GM18858 (cell line): ENCODE measurements at regions not wholly inside any gene's neighbourhood (a gene's known extent, or its start where the extent isn't known, plus 50 kb on each side); places are given as distances from the start of the nearest gene placed in this dataset.

ENCODE experiments used
- ATAC-seq: cut with Tn5 transposase; IDR thresholded peaks from one replicate; pipeline ENCODE4 v1.9.1; 2021; ENCODE audit not compliant: unreplicated experiment

- no peak for ATAC-seq
Measured at GRCh38 chr10:2660276-2660675, 407.1 kb upstream of the PFKP start.

DNA sequence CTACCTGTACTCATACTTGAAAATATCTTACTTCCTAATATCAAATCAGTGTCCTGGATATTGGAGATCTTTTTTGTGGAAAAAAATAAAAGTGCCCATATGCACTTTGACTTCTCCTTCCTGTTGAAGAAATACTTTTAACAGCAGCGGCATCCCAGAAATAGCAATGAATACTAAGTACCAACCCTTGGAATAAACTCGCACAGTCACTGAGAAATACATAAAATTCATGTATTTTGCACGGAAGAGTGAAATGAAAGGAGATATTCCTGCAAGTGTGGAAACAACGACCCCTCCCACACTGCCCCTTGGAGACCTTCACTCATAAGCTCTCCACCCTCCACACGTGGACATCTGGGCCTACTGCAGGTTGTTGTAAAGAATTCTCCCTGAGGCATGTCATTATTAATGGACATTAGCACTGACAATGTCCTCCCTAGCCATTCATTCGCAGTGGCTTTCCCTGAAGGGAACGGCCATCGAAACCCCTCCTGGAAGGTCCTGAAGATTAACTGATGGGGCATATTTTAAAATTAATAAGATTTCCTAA lies 407.6 kb upstream of the PFKP start:
- ATAC-seq: no peak

- no peak for ATAC-seq
Measured at GRCh38 chr10:2658780-2659179, 408.6 kb upstream of the PFKP start.

DNA sequence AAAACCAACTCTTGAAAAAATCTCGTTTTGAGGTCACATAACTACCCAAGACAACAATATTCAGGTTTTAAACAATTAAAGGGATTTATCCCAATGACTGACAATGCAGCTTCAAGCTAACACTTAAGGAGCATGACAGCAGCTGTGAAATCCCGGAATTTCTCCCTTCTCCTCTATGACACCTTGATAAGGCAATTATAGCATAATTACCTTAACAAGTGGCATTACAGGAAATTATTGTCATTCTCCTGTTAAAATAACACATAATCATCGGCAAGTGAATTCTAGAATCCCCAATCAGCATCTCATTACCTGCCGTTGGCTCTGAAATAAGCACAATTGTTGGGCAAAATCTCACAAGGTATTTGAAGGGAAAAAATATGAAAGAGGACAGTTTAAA lies 417.0 kb upstream of the PFKP start:
- ATAC-seq: no peak

DNA sequence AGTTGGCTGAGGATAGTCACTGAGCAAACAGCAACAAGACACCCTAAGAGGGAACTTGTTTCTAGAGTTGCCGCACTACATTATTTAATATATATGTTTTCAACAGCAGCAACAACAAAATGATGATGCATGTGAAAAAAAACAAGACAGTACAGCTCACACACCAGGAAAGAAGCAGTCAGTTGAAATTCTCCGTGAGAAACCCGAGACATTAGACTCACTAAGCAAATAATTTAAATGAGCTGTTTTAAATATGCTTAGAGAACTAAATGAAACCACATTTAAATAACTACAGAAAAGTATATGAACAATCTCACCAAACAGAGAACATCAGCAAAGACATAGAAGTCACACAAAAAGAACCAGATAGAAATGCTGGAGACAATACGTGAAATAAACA lies 426.3 kb upstream of the PFKP start:
- ATAC-seq: no peak

- ATAC-seq: no peak
Measured at GRCh38 chr10:2633630-2634029, 433.7 kb upstream of the PFKP start.

GRCh38 chr10:2631557-2632205 lies 435.7 kb upstream of the PFKP start:
- no peak for ATAC-seq

DNA sequence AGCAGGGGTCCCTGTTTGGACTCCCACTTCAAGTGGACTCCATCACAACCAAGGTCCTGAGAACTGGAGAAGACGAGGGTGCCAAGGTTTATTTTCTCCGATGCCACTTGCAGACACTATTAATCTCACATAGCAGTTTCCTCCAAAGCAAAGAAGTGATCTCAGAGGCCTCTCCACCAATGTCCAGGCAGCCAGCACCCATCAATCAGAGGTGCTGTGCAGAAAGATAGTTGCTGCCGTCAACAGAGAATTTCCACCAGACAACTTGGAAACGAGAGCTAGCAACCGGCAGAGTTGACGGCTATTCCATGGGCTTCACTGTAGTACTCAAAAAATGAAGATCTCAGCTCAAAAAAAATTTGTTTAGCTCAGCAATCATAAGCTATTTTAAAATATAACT lies 438.6 kb upstream of the PFKP start:
- ATAC-seq: no peak

GRCh38 chr10:2627969-2628368 lies 439.4 kb upstream of the PFKP start:
- no peak for ATAC-seq

- no peak for ATAC-seq
Measured at GRCh38 chr10:2625094-2625493, 442.3 kb upstream of the PFKP start.

- no peak for ATAC-seq
Measured at GRCh38 chr10:2623675-2624274, 443.6 kb upstream of the PFKP start.

GRCh38 chr10:2620827-2621521 lies 446.4 kb upstream of the PFKP start:
- no peak for ATAC-seq

GRCh38 chr10:2619916-2620315 lies 447.4 kb upstream of the PFKP start:
- ATAC-seq: no peak

DNA sequence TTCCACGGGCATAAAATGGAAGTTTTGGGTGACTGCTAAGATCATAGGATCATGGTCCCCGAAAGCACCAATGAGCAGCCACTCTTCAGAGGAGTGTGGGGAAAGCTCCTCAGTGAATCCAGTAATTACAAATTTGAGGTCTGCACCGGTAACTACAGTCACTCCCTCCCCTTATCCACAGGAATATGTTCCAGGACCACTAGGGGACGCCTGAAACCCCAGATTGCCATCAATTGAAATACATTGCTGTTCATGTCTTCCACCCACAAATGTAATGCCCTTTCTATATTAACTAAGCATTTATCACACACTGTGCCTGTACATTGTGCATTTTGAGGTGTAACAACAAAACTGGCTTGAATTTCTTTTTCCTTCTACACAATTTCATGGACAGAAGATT lies 447.9 kb upstream of the PFKP start:
- ATAC-seq: no peak

- ATAC-seq: no peak
Measured at GRCh38 chr10:2618690-2619089, 448.7 kb upstream of the PFKP start.

DNA sequence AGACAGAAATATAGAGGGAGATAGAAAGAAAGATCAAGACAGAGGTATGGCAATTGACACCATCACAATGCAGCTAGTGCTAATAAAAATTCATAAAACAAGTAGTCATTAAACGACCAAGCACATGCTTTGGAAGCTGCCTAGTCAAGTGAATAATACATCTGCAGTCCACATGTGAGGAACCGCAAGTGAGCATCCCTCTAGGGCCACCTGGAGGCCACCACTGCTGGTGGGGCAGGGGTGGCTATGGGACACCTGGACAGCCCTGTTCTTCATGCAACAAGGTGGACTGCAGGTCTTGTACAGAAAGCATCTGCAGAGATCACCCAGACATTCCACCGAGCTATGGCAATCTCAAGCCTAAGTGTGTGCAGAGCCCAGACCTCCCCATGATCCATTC lies 451.1 kb upstream of the PFKP start:
- ATAC-seq: no peak

DNA sequence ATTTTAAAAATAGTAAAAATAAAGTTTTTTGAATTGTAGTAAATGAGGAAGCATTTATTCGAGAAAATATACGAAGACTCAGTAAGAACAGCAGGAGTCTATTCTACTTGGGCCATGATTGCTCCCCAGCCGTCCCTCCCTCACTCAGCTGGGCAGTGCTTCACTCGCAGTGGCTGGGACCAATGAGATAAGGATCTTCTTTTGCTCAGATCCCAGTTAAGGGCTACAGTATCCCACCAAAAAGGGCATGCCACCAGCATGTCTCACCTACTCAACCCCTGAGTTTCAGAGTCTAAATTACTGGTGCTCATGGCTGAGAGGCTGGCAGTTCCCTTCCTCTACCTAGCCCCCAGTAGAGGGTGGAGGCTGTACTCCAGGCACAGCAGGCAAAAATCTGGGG lies 455.7 kb upstream of the PFKP start:
- no peak for ATAC-seq

DNA sequence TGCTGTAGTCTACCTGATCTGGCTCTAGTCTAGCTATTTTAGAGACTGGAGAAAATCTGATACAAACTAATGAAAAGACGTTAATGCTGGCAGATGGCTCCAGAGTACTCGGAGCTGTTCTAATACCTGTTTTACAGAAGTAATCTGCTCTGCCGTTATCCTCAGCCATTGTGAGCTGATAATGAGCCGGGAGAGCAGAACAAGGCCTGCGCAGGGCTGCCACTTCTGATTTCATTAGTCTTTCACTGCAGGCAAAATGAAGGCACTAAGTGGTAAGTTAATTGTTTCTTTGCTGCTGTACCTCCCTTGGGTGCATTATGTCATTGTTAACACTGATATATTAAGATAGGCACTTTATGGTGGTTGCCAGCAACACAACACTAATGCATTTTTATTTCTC lies 456.4 kb upstream of the PFKP start:
- no peak for ATAC-seq

- no peak for ATAC-seq
Measured at GRCh38 chr10:2604891-2605290, 462.5 kb upstream of the PFKP start.

GRCh38 chr10:2599571-2599970 lies 467.8 kb upstream of the PFKP start:
- no peak for ATAC-seq

- ATAC-seq: no peak
Measured at GRCh38 chr10:2592360-2593160, 474.8 kb upstream of the PFKP start.
